ENCODE measurements at regions not wholly inside any gene's neighbourhood (a gene's known extent, or its start where the extent isn't known, plus 50 kb on each side); places are given as distances from the start of the nearest gene placed in this dataset.
"Not testable (repeated sequence)": the region's sequence is repeated elsewhere in the genome, so short reads cannot be mapped to it uniquely, and the experiment has no call there.

GRCh38 chr17:20775331-20775730 lies 195.8 kb downstream of the CDRT15L2 start:
- H3K36me3 ChIP-seq, result no peaks in the 10 kb centered on the region

DNA sequence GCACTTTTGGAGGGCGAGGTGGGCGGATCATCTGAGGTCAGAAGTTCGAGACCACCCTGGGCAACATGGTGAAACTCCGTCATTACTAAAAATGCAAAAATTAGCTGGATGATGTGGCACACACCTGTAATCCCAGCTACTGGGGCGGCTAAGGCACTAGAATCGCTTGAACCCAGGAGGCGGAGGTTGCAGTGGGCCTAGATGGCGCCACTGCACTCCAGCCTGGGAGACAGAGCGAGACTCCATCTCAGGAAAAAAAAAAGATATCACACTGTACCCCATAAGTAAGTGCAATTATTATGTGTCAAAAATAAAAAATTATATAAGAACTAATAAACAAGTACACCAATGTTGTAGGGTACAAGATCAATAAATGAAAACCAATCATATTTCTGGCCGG lies 200.0 kb downstream of the CDRT15L2 start:
- Histone ChIP-seq H3K27me3 (peaks cover 0 to 23% (median 8%) of the 10 kb centered on the region in 9 donors), H3K27ac (no peak overlapping the region), H3K4me1 (no peaks in the 10 kb centered on the region), H3K36me3 (no peaks in the 10 kb centered on the region), H3K4me3 (no peak overlapping the region), H3K9me3 (no peaks in the 10 kb centered on the region)
- ATAC-seq (no peak), DNase-seq (no peak)
- WGBS, 4 donors, result 83 to 95% (median 93%) methylated on average over 10 of the region's 10 CpGs
- intact Hi-C loops (cut with DNase I), result no loop called here
- TF ChIP-seq CTCF (IDR thresholded peaks at IDR 0.05), result no peak
- no peak for TF ChIP-seq POLR2A (IDR thresholded peaks at IDR 0.05)

More at GRCh38 chr17:20775331-20775730, 195.8 kb downstream of the CDRT15L2 start:
- ATAC-seq (no peak), DNase-seq (no peak)
- Histone ChIP-seq H3K4me3 (no peak overlapping the region), H3K27ac (no peak overlapping the region), H3K9me3 (no peaks in the 10 kb centered on the region), H3K27me3 (peaks cover 0 to 7% (median 0%) of the 10 kb centered on the region in 9 donors), H3K4me1 (no peaks in the 10 kb centered on the region)
- intact Hi-C loops (cut with DNase I), result no loop called here
- 92 to 94% (median 93%) methylated on average over 19 of the region's 19 CpGs for WGBS, 4 donors
- TF ChIP-seq POLR2A (IDR thresholded peaks at IDR 0.05), result no peak
- TF ChIP-seq CTCF (IDR thresholded peaks at IDR 0.05), result no peak

DNA sequence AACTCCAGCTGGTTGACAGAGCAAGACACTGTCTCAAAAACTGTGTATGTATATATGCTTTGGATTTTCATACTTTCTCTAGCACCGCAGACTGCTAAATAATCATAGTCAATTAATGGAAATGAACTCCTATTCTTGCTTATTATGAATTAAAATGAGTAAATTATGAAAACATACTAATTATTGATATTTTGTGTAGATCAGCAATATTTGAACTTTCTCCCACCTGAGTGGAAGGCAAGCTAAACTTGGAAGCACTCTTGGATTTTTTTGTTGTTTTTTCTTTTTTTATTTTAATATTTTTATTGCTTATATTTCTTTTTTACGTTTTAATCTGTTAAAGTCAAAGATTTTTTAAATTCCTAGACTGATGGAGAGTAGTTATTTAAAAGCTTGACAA lies 201.7 kb downstream of the CDRT15L2 start:
- intact Hi-C loops (cut with DNase I), result no loop called here
- H3K9me3 ChIP-seq, result no peaks in the 10 kb centered on the region
- no peaks in the 10 kb centered on the region for H3K4me1 ChIP-seq
- no peaks in the 10 kb centered on the region for H3K36me3 ChIP-seq
- DNase-seq, result no peak
- H3K27me3 ChIP-seq, result peaks cover 0 to 31% (median 12%) of the 10 kb centered on the region in 9 donors
- H3K4me3 ChIP-seq, result no peak overlapping the region
- H3K27ac ChIP-seq, result no peak overlapping the region
- no peak for ATAC-seq
- 94 to 96% (median 95%) methylated on average over 2 of the region's 2 CpGs for WGBS, 4 donors
- no peak for TF ChIP-seq CTCF (IDR thresholded peaks at IDR 0.05)
- no peak for TF ChIP-seq POLR2A (IDR thresholded peaks at IDR 0.05)

- H3K4me1 ChIP-seq; DNase-seq; intact Hi-C loops (cut with DNase I); H3K27ac ChIP-seq; ATAC-seq; H3K36me3 ChIP-seq; H3K4me3 ChIP-seq; H3K9me3 ChIP-seq: not testable (repeated sequence)
- WGBS, 4 donors, result 96 to 98% (median 97%) methylated on average over 6 of the region's 6 CpGs
- H3K27me3 ChIP-seq, result peaks cover 0 to 31% (median 12%) of the 10 kb centered on the region in 9 donors
Measured at GRCh38 chr17:20781869-20782268, 202.3 kb downstream of the CDRT15L2 start.

DNA sequence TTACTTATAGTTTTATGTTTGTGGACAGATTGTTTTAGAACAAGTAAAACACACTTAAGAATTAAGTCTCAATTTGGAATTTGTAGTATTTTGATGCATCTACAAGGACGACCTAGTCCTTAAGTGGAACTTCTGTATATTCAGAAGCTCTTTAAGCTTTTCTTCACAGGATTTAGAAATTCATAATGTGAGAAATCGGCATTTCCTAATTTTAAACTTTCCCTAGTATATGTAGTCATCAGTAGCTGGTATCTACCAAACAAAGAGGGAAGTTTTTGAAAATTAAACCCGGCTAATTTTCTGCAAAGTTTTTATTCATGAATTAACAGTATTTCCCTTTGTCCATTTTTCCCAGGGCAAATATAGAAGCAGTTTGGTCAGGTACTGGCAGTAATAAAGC lies 203.6 kb downstream of the CDRT15L2 start:
- Histone ChIP-seq H3K36me3 (no peaks in the 10 kb centered on the region), H3K4me1 (no peaks in the 10 kb centered on the region), H3K27me3 (peaks cover 0 to 31% (median 12%) of the 10 kb centered on the region in 9 donors), H3K27ac (no peak overlapping the region), H3K4me3 (no peak overlapping the region), H3K9me3 (no peaks in the 10 kb centered on the region)
- WGBS, 4 donors, result 80 to 89% (median 88%) methylated on average over 3 of the region's 3 CpGs
- no peak for ATAC-seq
- TF ChIP-seq CTCF (IDR thresholded peaks at IDR 0.05) (no peak), POLR2A (IDR thresholded peaks at IDR 0.05) (no peak)
- DNase-seq, result no peak
- intact Hi-C loops (cut with DNase I), result no loop called here
